Ovary (tissue), 3 donors: ENCODE measurements at regions not wholly inside any gene's neighbourhood (a gene's known extent, or its start where the extent isn't known, plus 50 kb on each side); places are given as distances from the start of the nearest gene placed in this dataset.

Source experiments
- CTCF ChIP-seq, 3 donors: fragments of 450-650 bp in 2 of 3; fragments of 200-600 bp in 1 of 3; IDR thresholded peaks; one replicate each; pipeline versions ENCODE4 v1.5.1 to v1.8.0; 2016 to 2022; ENCODE audit warnings: antibody characterized with exemption in 3 of 3, mild to moderate bottlenecking in 1 of 3
- EP300 ChIP-seq: sonication (generic); formaldehyde crosslinking; IDR thresholded peaks from one replicate; pipeline ENCODE4 v1.6.1; 2017; ENCODE audit warnings: antibody characterized with exemption
- POLR2A ChIP-seq: fragments of 450-650 bp; IDR thresholded peaks from one replicate; pipeline ENCODE4 v1.6.1; 2017; ENCODE audit warnings: antibody characterized with exemption, mild to moderate bottlenecking, moderate library complexity
- donor health status: DM: no; HTN: no; CAD: no.

- TF ChIP-seq CTCF (IDR thresholded peaks at IDR 0.05): no peak
- TF ChIP-seq EP300: no peak
- TF ChIP-seq POLR2A: no peak
These were observed 128.8 kb downstream of the SLC24A2 start for GRCh38 chr9:19660019-19660418.
